ENCODE measurements at regions not wholly inside any gene's neighbourhood (a gene's known extent, or its start where the extent isn't known, plus 50 kb on each side); places are given as distances from the start of the nearest gene placed in this dataset.

GRCh38 chr13:44096901-44097300, 217.2 kb downstream of the LACC1 start:
- no peak for TF ChIP-seq CTCF (conservative IDR thresholded peaks at IDR 0.05 in 1 of 2, IDR thresholded peaks at IDR 0.05 in 1 of 2; ENCODE audit: extremely low read depth in 1 of 2, insufficient read depth in 1 of 2, low read depth in 1 of 2, low read length in 2 of 2)
- no peak for TF ChIP-seq EZH2 (IDR thresholded peaks at IDR 0.05; ENCODE audit: borderline replicate concordance, low read length)

Measured in mammary epithelial cell (primary cell).